Renal cortex interstitium (tissue), 11 donors: ENCODE measurements at regions not wholly inside any gene's neighbourhood (a gene's known extent, or its start where the extent isn't known, plus 50 kb on each side); places are given as distances from the start of the nearest gene placed in this dataset.
A peak's percentile ranks its signal among the peaks of the same experiment; 100 is the strongest.

Source experiments
- DNase-seq, 11 donors: peaks; one replicate each; pipeline ENCODE4 v3.0.0-alpha.2; 2013; ENCODE audit warnings: low read depth in 9 of 11, low spot score in 4 of 11; ENCODE audit errors: extremely low read depth in 1 of 11

DNA sequence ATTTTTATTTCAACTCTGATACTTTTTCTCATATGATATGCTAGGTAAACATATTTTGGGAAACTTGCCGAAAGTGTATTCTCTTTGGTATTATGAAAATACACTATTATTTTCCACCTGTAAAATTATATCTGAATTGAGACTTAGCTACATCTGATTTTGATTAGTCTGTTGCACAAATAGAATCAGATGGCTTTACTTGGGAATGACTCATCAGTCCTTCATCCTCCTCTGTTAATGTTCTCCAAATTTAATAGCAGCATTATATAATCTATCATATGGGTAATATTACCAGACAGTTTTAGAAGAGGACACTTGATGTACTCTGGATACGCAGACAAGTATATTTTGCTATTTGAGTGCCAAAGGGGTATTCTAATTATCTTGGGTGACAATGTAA lies 245.3 kb downstream of the CTH start:
- no peak for DNase-seq

DNA sequence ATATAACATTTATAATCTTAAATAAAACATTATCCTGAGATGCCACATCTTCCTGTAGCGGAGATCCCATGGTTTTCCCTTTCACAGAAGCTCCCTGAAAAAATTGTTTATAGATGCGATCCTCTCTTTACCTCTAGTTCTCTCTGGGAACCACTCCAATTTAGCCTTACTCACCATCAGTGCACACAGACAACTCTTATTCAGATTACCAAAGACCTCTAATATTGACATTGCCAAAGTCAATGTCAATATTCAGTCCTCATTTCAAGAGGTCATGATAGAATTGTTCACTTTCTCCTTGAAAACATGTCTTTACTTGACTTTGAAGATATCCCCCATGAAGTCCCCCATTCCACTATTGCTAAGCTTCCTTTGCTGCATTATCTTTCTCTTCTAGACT lies 248.8 kb downstream of the CTH start:
- no peak for DNase-seq

DNA sequence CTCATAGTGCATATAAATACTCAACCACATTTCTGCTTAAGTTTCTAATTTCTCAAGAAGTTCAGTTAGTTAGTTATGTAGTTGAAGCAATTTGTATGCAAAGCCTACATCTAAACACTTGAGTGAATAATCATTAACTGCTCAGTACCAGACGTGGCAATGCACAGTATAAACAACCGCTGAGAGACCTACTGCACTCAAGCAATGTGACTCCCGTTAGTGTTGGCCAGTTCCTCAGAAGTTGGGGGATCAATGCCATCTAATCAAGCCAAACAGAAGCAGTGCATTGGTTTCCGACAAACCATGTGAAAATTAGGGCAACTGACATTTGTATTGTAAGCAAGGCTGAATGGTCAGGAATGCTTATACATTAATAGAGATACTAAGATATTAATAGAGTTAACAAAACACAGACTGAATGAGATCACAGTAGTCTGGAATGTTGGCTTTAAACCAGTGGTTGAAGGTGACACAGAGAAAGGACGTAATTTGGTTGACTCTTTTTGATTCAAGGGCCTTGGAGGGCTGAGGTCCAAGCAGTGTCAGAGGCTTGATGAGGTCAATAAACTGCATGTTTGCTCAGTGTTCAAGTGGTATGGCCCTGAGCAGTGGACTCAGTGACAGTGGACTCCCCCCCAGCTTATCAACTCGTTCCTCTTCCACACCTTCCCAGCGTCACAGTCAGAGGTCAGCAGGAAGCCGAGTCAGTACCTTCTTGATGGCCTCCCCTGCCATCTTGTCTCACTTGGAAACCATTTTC lies 255.5 kb downstream of the CTH start:
- peak in 2 of 11 donors; percentile 20 to 25 for DNase-seq

DNA sequence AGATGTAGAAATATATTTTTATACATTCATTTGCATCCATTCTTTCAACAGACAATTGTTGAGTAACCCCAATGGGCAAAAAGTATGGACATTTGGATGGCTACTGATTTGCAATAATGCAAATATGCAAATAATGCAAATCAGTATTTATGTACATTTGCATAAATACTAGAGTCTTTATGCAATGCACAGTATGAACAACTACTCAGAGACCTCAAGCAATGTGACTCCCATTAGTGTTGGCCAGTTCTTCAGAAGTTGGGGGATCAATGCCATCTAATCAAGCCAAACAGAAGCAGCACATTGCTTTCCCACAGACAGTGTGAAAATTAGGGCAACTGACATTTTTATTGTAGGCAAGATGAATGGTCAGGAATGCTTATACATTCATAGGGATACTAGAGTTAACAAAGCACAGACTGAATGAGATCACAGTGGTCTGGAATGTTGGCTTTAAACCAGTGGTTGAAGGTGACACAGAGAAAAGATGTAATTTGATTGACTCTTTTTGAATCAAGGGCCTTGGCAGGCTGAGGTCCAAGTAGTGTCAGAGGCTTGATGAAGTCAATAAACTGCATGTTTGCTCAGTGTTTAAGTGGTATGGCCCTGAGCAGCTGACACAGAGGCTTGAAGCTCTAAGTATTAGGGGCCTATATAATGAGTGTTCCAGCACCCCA lies 256.6 kb downstream of the CTH start:
- DNase-seq: no peak

DNA sequence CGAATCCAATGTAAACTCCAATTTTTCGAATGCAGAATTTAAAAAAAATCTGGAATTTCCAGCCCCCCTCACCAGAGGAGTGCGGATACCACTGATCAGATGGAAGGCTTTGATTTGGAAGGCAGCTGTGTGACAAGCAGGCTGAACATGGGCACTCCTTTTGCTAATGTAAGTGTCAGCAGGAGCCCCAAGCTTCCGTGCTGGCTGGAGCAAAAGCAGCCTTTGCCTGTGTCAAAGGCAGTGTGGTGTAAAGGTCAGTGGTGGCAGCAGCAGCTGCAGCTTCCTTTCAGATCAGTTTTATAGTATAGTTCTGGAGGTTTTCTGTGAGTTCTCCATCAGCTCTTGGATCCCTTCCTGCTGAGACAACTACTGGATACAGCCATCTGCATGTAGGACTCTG lies 259.9 kb downstream of the CTH start:
- DNase-seq: no peak

DNA sequence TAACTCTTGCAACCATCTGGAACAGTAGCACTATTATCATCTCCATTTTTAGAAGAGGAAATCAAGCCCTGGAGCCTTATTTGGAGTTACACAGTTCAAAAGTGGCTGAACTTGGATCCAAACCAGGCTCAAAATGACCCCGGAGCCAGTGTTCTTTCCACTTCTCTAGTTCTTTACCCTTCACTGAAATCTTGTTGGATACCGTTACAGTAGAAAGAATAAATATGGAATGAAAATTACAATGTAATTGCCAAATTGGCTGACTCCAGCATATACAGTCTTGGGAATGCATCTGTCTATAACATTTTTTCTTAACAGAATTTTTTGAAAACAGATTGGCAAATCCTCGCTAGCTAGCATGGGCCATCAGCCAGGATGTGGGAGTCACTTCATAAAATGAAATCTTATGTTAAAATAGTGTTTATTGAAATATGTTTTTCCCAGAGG lies 261.4 kb downstream of the CTH start:
- DNase-seq: no peak

DNA sequence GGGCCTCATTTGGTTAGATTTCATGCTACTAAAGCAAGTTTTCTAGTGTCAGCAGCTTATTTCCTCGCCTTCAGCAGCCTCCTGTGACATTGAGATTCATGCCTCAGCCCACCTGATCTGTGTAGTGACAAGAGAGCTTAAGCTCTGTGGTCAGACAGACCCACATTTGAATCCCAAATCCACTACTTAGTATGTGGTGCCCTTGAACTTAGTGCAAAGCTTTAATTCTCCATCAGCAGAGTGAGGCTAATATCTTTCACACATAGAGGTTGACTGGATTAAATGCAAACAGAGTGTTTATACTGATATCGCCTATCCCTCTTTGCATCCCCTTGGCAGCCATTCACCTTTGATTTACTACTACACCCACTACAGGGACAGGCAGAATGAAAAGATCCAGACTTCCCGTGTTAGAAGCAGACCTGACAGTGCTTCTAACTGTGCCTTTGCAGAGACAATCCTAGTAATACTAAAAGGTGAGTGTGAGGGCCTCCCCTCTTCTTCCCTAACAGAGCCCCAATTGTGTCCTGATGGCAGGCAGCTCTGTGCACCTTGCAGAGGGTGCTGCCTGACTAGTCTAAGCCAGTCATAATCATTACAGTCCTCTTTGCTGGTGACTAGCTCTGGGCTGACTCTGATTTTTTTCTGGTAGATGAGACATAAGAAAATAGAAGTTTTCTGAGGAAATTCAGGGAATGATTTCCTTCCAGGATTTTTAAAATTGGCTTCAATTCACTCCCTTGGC lies 264.0 kb downstream of the CTH start:
- no peak for DNase-seq

DNA sequence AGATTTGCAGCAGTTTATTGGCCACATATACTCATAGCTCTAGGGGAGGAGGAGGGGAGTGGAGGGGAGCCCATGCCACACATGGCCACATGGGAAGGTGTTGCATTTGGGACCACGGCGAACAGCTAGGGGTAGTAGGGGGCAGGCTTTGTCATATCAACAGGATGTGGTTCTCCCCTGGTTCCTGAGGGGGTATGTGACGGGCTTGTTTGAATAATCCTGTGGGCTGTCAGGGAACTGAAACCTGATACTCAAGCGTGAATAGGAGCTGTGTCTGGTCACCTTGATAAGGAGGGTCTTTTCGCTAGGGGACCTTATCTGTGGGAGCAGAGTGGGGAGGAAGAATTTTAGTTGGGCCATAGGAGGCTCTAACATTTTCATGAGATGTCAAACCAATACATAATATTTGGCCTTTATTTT lies 264.7 kb downstream of the CTH start:
- DNase-seq: no peak

DNA sequence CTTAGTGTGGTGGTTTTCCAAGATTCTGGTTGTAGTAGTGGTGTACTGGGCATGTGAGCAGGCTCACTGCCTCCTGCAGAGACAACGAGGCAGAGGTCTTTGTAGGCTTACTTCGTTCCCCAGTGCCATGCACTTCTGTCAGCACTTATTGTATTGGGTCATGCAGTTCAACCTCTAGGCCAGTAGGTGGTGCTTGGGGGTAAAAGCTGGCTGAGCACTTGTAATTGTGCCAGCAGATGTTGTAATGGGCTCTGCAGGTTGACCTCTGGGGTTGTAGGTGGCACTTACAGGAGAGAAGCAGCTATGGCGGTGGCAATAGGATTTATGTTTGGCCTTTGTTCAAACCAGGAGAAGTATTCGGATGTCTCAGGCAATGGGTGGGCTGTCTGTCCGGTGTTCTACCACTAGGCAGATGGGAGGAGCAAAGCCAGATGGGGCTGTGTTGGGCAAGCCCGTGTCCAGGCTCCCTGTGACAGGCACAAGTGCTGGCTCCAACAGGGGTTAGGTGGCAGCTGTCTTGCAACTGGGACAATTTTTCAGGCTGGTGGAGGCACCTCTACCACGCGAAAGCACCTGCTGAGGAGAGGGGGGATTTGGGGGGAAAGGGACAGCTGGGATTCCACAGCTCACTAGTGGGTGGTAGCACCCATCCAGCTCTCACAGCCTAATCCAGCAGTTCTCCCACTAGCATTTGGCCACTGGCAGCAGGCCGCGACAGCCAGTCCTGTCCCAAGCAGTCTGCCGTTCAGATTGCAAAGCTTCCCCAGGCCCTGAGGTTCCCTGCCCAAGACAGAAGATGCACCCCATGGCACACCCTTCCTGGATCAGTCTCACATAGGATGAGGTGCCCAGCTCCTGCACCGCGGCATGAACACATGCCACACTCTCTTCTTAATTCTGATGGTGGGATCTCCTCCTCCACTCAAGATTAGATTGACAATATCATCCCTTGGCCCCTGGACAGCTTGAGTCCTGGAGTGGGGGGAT lies 274.5 kb downstream of the CTH start:
- peak in 3 of 11 donors; percentile 30 to 47 (median 34) for DNase-seq

DNA sequence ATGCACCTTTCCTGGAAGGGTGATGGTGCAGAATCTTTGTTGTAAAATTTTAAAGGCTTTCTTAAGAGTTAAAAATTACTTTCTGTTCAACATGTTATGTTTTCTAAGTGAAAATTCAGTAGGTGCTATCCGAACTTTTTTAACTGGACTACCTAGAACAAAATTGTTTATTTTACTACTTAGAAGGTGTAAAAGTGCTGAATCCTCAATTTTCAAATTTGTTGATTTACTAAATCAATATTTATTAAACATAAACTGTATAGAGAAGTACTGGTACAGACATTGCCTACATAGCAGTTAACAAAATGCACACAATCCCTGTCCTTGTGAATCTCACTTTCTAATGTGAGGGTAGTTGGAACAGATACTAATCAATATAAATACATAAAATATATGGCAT lies 277.5 kb downstream of the CTH start:
- no peak for DNase-seq

DNA sequence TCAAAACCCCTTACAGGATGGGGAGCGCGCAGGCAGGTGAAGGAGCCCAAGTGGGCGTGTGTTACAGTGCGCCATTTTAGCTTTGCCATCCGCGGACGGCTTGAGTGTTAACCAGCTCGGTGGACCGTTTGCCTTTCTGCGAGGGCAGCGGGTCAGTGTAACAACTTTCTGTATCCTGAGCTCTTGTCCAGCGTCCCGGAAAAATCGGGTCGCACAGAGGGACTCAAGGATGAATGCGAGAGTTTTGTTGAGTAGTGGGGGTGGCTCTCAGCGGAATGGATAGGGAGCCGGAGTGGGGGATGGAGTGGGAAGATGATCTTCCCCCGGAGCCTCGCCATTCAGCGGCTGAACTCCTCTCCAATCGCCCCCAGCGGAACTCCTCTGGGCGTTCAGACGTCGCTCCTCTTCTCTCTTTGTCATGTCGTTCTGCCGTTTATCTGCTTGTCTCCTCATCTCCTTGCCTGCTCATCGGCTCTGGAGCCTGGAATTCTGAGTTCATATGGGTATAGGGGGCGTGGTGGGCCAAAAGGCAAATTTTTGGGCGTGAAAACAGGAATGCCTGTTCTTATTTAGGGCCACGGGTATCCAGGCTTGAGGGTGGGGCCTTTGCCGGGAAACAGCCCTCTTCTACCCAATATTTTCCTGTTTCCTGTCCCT lies 295.4 kb downstream of the CTH start:
- DNase-seq: peak in 6 of 11 donors; percentile 6 to 16 (median 12)

DNA sequence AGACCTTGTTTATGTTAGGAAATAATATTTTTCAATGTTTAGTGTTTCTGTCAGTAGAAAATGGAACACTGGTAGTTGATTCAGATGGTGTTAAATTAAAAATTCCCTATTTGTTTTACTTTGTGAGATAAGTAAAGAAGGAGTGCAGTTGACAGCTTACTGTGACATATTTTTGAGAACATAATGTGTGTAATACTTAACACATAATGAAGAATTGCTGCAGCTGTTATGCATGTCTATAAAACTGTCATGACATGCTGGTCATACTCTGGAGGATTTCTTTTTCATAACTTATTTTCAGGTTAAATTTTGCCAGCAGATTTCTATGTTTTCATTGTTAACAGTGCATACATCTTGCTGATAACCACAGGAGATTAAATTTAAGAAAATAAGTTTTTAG lies 296.1 kb downstream of the CTH start:
- DNase-seq: peak in 3 of 11 donors; percentile 2 to 13 (median 13)

DNA sequence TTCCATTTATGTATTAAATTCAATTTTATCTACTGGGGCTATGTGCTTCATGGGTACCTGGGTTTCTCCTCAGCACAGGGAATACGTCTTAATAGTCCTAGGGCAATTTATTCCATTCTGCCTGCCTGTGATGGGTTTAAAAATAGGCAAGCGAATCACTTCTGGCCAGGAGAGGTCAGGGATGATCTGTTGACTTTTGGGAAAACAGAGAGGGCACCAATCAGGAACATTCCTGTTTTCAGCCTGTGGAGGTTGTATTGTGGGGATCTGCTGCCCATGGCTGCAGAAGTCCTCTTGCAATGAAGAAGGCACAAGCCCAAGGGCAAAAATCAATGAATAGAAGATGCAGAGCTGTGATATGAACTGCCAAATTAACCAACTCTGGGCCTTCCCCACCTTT lies 303.1 kb downstream of the CTH start:
- no peak for DNase-seq

DNA sequence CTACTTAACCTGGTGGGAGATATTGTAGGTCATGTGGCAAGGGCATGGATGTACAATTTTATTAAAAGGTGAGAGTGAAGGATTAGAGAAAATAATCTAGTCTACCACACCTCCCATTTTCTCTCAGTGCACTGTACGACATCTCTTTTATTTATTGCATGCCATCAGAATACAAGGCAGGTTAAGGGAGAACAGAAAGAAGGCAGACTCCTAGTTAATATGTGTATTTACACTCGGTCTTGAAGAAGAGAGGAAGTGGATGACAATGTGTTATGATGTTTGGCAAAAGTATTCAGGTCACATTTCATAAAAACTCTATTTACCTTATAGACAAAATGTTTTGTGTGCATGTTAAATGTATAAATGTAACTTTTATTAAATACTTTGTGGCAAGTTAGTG lies 306.1 kb downstream of the CTH start:
- DNase-seq: no peak

DNA sequence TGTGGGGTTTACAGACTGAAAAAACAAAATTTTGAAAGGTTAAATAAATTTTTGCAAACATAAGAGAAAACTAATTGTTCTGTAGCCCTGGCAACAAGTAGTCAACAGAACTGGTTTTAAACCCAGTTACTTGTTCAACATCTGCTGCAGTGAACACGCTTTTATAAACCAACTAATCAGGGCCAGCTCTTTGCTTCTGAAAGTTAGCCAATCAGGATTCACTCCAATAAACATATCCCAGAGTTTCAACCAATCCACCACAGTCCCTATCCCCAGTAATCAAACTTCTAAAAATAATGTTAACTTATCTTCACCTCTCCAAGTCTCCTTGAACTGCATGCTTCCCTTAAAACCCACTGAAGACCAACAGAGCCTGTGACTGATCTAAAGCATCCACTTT lies 306.6 kb downstream of the CTH start:
- DNase-seq: no peak

DNA sequence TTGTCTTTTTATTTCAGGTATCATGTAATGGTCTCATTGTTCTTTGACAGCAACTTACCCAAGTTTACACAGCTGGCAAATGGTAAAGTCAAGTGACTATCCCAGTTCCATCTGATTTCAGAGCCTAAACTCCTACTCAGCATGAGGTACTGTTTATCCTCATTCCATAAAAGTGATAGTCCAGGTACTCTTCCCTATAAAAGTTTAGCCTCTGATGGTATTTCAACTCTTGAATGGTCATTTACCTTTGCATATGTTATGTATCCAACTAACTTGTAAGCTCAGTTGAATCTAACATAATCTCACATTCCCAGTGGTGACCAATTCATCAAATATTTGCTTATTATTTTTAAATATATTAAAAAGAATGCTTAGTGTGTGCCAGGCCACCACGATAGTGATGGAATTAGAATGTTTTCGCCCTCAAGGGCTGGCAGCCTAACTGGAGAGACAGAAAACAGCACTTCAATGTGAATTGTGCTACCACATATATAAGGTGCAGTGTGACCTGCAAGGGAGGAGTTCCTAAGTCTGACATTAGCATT lies 307.1 kb downstream of the CTH start:
- no peak for DNase-seq

DNA sequence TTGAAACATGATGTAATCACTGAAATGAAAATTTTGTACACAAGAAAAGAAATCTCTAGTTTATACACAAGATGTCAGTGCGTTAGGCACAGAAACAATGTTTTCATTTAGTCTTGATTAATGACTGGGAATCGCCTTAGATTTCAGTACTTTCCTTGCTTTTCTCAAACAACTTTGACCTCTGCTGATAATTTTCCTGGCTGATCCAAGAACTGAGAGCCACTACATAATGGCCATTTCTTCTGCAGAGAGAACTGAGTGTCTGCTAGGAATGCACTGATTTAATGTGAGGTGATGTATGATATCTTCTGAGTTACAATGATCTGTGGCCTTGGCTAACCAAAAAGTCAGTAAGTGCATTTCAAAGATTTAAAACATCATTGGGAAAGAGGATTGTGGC lies 308.1 kb downstream of the CTH start:
- DNase-seq: no peak

DNA sequence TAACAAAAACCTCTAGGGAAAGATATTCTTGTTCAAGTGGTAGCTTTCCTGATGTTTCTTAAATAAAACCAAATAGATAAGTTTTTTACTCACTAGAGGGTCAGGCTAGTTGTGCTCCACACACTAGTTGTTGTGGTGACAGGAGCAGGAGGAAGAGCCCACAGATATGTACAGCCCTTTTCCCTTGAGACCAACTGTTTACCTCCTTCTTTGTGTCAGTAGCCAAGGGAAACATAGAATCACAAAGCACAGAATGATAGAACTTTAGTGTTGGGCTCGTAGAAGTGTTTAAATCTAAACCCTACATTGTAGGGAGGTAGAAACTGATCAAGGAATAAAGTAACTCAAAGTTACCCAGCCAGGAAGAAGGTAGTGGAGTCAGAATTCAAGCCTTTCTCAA lies 309.0 kb downstream of the CTH start:
- DNase-seq: no peak
